ENCODE measurements at regions not wholly inside any gene's neighbourhood (a gene's known extent, or its start where the extent isn't known, plus 50 kb on each side); places are given as distances from the start of the nearest gene placed in this dataset.
"Not testable (repeated sequence)": the region's sequence is repeated elsewhere in the genome, so short reads cannot be mapped to it uniquely, and the experiment has no call there.

DNA sequence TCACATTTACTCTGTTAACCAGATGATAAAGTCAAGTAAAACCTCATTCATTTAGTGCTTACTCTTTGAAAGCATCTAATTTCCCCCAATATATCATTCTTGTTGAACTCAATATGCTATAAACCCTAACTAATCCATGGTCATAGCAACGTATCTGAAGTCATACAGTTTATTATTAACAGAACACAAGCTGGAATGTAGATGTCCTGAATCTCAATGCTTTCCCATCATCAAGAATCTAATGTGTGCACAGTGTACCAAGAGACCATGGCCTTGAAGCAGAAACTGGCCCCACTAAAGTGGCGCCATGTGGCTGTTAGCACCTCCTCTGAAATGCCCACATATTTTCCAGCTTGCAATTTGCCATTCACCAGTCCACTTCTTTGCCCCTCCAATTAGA, 245.8 kb downstream of the SOX9 start:
- no peak for DNase-seq (ENCODE audit: low spot score)

DNA sequence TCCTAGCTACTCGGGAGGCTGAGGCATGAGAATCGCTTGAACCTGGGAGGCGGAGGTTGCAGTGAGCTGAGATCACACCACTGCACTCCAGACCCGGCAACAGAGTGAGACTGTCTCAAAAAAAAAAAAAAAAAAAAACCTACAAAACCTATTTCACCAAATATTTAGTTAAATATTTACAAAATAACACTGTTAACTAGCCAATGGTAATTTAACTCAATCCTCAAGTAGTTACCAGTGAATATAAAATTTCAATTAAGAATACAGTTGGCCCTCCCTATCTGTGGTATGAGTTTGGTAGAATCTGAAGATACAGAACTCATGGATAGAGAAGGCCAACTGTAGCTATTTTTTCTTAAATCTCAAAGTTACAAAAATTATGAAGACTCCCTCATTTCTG, 247.4 kb downstream of the SOX9 start:
- no peak for DNase-seq (ENCODE audit: low spot score)

GRCh38 chr17:72369366-72369765, 248.5 kb downstream of the SOX9 start:
- no peak for DNase-seq (ENCODE audit: low spot score)

DNA sequence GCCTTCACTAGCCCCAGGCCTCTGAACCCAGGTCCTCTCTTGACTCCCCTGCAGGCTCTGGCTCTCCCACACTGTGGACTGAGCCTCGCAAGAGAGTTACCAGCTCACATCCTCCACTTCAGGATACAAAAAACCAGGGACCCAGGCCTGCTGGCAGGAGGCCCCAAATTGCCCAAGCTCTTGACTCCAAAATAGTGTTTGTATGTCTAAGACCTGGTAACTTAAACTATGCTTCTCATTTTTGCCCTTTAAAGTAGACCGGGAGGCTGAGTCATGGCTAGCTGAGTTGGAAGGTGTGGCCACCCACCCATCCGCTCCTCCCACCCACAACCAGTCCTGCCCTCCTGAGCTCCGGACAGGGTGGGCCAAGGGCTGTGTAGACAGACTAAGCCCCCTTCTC, 250.0 kb downstream of the SOX9 start:
- DNase-seq (ENCODE audit: low spot score): no peak

DNA sequence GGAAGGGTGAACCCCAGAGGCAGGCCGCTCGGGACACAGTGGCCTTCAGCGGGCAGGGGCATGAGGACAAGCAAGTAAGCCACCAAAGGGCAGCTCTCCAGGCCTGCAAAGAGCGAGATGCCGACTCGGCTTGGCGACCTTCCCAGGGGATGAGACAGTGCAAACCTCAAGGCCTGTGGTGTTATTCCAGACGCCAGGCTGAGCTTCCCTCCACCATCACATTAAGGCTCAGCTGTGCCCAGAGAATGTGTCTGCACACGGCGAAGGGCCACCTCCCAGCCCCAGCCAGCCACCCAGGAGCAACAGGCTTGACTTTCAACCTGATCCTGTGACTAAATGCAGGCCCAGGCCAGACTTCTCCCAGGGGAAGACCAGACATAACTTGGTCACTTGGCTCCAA, 251.4 kb downstream of the SOX9 start:
- no peak for DNase-seq (ENCODE audit: low spot score)

GRCh38 chr17:72373910-72374741, 253.3 kb downstream of the SOX9 start:
- no peak for DNase-seq (ENCODE audit: low spot score)

DNA sequence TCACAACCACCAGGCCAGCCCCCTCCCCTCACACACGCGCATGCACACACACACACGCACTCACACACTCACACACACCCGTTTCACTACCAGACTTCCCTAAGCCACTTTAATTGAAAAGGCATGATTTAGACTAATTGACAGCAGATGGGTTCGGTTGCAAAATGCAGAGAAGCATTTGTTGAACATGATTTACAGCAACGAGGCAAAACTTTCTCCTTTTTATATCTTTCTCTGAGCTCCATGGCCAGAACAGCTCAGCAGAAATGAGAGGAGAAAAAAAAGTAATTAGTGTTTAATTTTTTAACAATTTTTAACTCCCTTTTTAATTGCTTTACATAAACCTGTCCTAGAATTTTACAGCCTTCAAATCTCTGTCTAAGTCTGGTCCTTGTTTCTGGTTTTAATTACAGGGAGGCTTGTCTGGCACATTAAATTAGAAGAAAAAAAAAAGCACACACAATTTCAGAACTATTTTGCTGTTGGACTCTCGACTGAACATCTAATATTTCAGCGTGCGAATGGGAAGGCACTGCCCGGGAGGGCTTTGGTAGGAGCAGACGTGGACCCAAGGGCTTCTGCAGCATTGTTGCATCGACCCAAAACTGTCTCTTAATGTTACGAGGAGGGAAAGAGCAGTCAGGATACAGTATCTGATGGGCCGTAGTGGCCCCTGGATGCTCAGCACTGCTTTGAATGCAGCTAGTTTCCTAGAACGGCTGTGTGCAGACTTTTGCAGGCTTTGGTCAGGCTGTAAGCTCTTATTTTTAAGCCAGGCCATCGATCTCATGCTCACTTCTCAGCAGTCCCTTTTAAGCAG, 255.9 kb downstream of the SOX9 start:
- no peak for DNase-seq (ENCODE audit: low spot score)

DNA sequence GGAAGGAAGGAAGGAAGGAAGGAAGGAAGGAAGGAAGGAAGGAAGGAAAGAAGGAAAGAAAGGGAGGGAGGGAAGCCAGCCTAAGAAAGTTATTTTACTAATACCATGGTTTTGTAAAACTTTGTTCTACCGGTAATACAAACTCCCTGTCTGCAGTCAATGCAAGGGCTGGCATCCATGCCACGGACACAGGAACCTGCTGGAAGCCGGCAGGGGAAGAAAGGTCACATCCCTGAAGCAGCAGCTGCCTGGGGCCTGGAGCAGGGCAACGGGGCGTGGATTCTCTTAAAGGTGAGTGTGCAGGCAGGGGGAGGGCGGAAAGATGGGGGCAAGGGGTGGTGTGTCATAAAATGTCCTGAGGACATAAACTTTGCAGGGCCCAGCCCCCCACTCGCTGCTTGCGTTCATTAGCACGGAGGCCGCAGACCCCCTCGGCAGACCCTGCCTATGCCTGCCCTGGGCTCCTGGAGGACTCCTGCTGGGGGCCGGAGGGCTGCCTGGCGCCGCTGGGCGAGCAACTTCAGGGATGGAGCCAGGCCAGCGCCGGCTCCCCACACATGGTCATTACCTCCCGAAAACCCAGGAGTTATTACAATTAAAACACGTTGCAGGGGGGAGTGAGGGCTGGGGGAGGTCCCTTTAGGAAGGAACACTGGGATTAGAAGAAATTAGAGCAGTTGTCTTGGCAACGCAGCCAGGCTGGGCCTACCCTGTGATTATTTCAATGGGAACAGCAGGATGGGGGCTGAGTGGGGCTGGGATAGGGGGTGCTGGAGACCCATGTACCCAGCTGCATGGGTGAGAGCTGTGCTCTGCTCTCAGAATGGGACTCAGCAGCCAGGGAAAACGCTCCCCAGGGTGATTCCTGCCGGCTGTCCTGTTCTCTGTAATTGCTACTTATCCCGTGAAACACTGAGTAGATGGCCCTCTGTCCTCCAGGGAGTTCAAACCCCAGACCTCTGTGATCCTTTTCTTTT, 257.9 kb downstream of the SOX9 start:
- no peak for DNase-seq (ENCODE audit: low spot score)

DNA sequence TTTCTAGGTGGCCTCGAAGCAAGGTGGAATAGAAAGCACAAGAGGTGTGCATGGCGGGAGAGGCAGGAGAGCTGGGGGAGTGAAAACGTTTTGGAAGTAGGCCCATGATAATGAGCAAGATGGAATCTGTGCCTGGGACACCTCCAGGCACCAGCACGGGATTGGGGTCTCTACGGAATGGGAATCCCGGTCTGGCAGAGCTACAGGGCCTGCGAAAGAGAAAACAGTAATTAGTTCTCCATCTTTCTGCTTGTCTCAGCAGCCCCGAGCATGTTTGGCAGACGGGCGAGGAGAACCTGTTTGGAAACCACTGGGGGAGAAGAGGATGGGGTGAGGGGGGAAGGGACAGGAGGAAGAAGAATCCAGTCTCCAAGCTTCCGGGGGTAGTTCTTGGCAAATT, 258.7 kb downstream of the SOX9 start:
- no peak for DNase-seq (ENCODE audit: low spot score)

- DNase-seq (ENCODE audit: low spot score): no peak
Observed at GRCh38 chr17:72380120-72380519, 259.3 kb downstream of the SOX9 start.

- DNase-seq (ENCODE audit: low spot score): no peak
Observed at GRCh38 chr17:72380737-72381136, 259.9 kb downstream of the SOX9 start.

- no peak for DNase-seq (ENCODE audit: low spot score)
Observed at GRCh38 chr17:72381597-72382397, 261.0 kb downstream of the SOX9 start.

DNA sequence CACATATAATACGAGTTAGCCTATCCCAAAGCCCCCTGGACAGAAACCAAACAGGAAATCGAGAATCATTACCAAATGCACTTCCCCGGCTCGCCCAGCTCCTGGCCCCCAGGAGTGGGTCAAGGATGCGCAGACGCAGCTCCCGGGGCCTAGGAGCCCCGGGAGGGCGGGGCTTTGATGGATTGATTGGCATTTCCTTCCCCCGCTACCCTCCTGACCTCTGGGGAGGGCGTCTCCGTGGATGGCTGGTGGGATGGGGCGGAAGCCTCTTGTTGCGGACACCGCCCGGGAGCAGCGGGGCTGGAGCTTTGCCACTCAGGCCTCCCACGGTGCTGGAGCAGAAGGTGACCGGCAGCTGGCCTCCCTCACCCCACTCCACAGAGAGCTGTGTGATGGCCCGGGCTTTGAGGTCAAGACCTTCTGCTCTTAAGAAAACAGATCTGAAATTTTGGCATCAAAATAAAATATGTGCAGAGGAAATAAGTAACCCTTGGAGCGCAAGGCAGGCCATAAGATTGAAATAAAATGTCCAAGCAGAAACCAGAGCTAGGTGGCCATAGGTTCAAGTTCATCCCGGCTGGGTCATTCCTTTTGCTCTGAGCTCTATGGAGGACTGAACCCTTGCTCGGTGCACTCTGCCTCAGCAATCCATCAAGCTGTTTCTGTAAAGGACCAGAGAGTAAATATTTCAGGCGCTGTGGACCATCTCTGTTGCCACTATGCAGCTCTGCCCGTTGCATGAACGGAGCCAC, 262.3 kb downstream of the SOX9 start:
- DNase-seq (ENCODE audit: low spot score): no peak

DNA sequence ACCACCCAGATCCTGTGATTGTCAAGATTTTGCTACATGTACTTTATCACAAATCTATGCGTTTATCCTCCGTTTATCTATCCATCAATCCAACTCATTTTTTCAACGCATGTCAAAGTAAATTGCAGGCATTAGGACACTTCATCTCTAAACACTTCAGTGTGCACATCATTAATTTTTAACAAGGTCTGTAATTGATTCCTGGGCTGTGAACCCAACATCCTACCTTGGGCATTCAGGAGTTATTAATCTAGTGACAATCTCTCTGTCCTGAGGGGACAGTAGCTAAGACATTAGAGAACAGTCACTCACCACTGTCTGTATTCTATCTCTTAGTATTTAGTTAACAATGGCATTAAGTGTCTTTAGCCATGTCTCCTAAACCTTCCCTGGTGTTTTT, 264.7 kb downstream of the SOX9 start:
- DNase-seq (ENCODE audit: low spot score): no peak

GRCh38 chr17:72386173-72386572, 265.4 kb downstream of the SOX9 start:
- DNase-seq (ENCODE audit: low spot score): not testable (repeated sequence)

- DNase-seq (ENCODE audit: low spot score): no peak
Observed at GRCh38 chr17:72386619-72387237, 265.9 kb downstream of the SOX9 start.

DNA sequence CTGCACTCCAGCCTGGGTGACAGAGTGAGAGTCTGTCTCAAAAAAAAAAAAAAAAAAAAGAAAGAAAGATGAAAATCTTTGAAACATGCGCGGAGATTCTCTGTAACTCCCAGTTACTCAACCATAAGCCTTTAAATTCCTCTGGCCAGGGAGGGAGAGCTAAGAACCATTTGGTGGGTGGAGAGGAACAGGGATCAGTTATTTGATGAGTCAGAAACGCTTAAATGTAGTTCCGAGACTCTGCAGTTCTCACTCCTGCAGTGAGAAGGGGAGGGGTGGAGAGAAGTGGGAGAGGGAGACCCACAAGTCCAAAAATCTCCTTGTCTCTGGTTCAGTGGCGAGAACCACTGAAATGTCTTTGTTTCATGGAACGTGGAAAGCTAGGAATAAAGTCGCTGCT, 266.7 kb downstream of the SOX9 start:
- DNase-seq (ENCODE audit: low spot score): no peak

DNA sequence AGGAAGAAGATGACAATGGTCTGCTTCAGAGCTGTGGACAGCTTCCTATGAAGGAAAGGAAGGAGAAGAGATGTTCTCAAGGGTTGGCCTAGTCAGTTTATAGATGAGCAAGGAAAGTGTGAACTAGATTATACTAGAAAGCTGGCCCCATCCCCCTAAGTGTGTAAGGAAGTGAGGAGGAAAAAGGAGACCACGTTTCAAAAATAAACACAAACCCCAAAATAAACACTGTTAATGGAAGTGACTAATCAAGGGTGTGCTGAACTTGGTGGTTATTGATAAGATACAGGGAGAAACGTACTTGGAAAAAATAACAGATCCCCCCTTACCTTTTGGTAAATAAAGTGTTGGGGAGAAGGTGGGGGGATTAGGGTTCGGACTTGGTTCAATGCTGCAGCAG, 267.1 kb downstream of the SOX9 start:
- no peak for DNase-seq (ENCODE audit: low spot score)

DNA sequence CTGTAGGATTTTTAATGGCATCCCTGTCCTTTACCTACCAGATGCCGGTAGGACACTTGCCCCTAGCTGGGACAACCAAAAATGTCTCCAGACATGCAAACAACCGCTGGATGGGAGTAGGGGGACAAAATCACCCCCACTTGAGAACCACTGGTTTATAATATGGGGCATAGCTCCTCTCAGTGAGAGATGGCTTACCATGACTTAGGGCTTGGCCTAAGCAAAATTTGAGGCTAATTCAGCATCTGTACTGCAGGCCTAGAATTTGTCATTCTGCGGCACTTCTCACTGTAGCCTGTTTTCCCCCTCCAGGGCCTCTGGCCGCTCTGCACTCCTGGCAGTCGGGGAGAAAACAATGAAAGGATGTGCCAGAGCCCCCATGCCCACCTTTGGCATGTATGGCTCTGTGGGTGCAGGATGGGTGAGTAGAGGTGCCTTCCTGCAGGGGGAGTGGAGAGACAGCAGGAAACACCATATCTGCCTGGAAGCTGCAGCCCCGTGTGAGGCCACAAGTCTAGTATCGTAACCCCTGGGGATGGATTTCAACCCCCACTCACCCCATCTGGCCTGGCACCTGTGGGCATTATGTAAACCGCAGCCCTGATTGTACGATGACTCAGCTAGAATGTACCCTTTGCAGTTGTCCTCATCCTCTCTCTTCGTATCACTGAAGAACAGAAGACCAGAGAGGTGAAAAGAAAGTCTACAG, 268.1 kb downstream of the SOX9 start:
- DNase-seq (ENCODE audit: low spot score): no peak
